Naive thymus-derived CD4-positive, alpha-beta T cell (primary cell): ENCODE measurements at regions not wholly inside any gene's neighbourhood (a gene's known extent, or its start where the extent isn't known, plus 50 kb on each side); places are given as distances from the start of the nearest gene placed in this dataset.

Experiments
- ATAC-seq: fragments of 150-1000 bp; cut with Tn5 transposase; 2 replicates; pipeline ENCODE4 v1.10.0; 2021; ENCODE audit warnings: mild to moderate bottlenecking, moderate library complexity
- CTCF ChIA-PET: fragments of 350-600 bp; sonication (Branson Sonifier 250); formaldehyde crosslinking; loops from one replicate; lab custom pipeline; 2021; ENCODE audit warnings: antibody characterized with exemption; lab: Charles Lee
- POLR2A ChIA-PET: fragments of 350-600 bp; sonication (Branson Sonifier 250); formaldehyde crosslinking; loops from one replicate; lab custom pipeline; 2021; ENCODE audit warnings: antibody characterized with exemption, inconsistent platforms; lab: Charles Lee
- DNase-seq, 9 donors: peaks; one replicate each; pipeline versions ENCODE4 v3.0.0 to v3.0.0-alpha.2; 2020 to 2022; ENCODE audit warnings: mixed read lengths in 1 of 9
- H3K27ac ChIP-seq: one replicate; pipeline ENCODE4 v1.7.0; 2013; ENCODE audit warnings: mild to moderate bottlenecking, low read depth, low read length, moderate library complexity
- H3K27me3 ChIP-seq, 2 donors: one replicate each; pipeline ENCODE4 v1.7.0; 2013; ENCODE audit warnings: low read length in 2 of 2, mild to moderate bottlenecking in 2 of 2, moderate library complexity in 2 of 2; ENCODE audit not compliant: control insufficient read depth in 2 of 2, insufficient read depth in 2 of 2
- H3K36me3 ChIP-seq, 3 experiments: 1 replicate in 2 of 3; 2 replicates in 1 of 3; pipeline ENCODE4 v1.7.0; 2013; ENCODE audit warnings: low read length in 3 of 3, mild to moderate bottlenecking in 3 of 3, moderate library complexity in 1 of 3; ENCODE audit not compliant: insufficient read depth in 3 of 3, control insufficient read depth in 2 of 3
- H3K4me1 ChIP-seq, 2 donors: one replicate each; pipeline ENCODE4 v1.7.0; 2013; ENCODE audit warnings: low read length in 2 of 2, mild to moderate bottlenecking in 2 of 2, moderate library complexity in 1 of 2; ENCODE audit not compliant: control insufficient read depth in 2 of 2, insufficient read depth in 2 of 2
- H3K4me3 ChIP-seq: 2 replicates; pipeline ENCODE4 v1.7.0; 2013; ENCODE audit warnings: mild to moderate bottlenecking, low read length
- H3K9me3 ChIP-seq, 3 experiments: 1 replicate in 2 of 3; 2 replicates in 1 of 3; pipeline ENCODE4 v1.7.0; 2013; ENCODE audit warnings: low read length in 3 of 3; ENCODE audit not compliant: control insufficient read depth in 2 of 3
- H3K27ac Mint-ChIP-seq, 9 donors: one replicate each; pipeline ENCODE4 v1.8.0; 2020 to 2022; ENCODE audit warnings: mixed read lengths in 9 of 9, mild to moderate bottlenecking in 8 of 9, moderate library complexity in 5 of 9, inconsistent platforms in 2 of 9
- H3K27me3 Mint-ChIP-seq, 5 donors: one replicate each; pipeline ENCODE4 v1.8.0; 2021 to 2022; ENCODE audit warnings: mixed read lengths in 5 of 5, mild to moderate bottlenecking in 1 of 5
- H3K36me3 Mint-ChIP-seq, 5 donors: one replicate each; pipeline ENCODE4 v1.8.0; 2020 to 2022; ENCODE audit warnings: mixed read lengths in 5 of 5, mild to moderate bottlenecking in 3 of 5, inconsistent platforms in 1 of 5
- H3K4me1 Mint-ChIP-seq, 7 donors: one replicate each; pipeline ENCODE4 v1.8.0; 2020 to 2022; ENCODE audit warnings: mixed read lengths in 7 of 7, mild to moderate bottlenecking in 3 of 7, inconsistent platforms in 1 of 7
- H3K4me3 Mint-ChIP-seq, 10 donors: one replicate each; pipeline ENCODE4 v1.8.0; 2020 to 2022; ENCODE audit warnings: mild to moderate bottlenecking in 10 of 10, mixed read lengths in 10 of 10, moderate library complexity in 6 of 10, inconsistent platforms in 2 of 10
- H3K9me3 Mint-ChIP-seq, 11 donors: one replicate each; pipeline ENCODE4 v1.8.0; 2020 to 2022; ENCODE audit warnings: mixed read lengths in 11 of 11, mild to moderate bottlenecking in 4 of 11, inconsistent platforms in 1 of 11, moderate library complexity in 1 of 11
- intact Hi-C, 2 donors: fragments of 100-400 bp; cut with micrococcal nuclease; formaldehyde crosslinking; loops; one replicate each; pipeline ENCODE4 v1.15.1; 2023

GRCh38 chr9:95627802-95628201 lies 111.0 kb upstream of the PTCH1 start:
- no peak overlapping the region for H3K27ac ChIP-seq
- no peaks in the 10 kb centered on the region for H3K27me3 ChIP-seq
- no peak for ATAC-seq
- H3K27ac Mint-ChIP-seq: peak overlapping the region in 2 of 9 donors; percentile 56 to 57
- CTCF ChIA-PET: no interaction called here
- intact Hi-C loops: no loop called here
- H3K4me3 ChIP-seq: no peak overlapping the region
- peaks cover 0 to 21% (median 0%) of the 10 kb centered on the region in 5 donors for H3K36me3 Mint-ChIP-seq
- peak overlapping the region in 5 of 10 donors; percentile 26 to 76 (median 42) for H3K4me3 Mint-ChIP-seq
- H3K9me3 ChIP-seq: no peaks in the 10 kb centered on the region
- no peak for DNase-seq
- peaks cover 0 to 25% (median 0%) of the 10 kb centered on the region in 11 donors for H3K9me3 Mint-ChIP-seq
- no peaks in the 10 kb centered on the region for H3K36me3 ChIP-seq
- H3K4me1 Mint-ChIP-seq: peaks cover 11 to 34% (median 28%) of the 10 kb centered on the region in 7 donors
- H3K4me1 ChIP-seq: peaks cover 0 to 11% of the 10 kb centered on the region in 2 donors
- POLR2A ChIA-PET: no interaction called here
- peaks cover 0 to 16% (median 3%) of the 10 kb centered on the region in 5 donors for H3K27me3 Mint-ChIP-seq

DNA sequence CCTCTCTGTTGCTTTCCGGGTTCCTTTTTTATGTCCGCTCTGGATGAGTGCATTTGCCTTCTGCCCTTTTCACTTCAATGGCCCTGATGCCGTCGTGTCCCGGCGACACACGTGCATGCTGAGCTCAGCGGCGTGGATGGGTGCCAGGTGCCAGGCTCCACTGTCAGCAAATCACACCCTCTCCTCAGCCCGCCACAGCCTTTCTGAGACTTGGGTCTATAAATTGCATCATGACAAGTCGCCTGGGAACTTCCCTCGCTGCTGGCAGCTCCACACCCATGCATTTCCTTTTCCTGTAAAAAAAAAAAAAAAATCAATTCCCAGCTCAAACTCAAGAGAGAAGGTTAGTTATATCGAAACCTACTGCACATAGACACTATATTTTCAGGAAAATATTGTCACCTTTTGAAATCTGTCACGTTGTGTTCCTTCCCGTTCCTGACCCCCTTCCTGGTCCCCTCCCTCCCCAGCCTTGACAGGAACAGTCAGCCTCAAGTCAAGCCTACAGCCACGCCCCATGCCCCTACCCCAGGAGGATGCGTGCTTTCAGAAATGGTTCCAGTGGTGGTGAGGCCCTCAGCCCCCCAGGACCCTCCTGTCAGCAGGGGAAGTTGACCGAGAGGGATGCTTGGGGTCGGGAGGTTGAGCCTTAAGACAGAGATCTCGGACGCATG lies 110.3 kb upstream of the PTCH1 start:
- peaks cover 0 to 25% (median 0%) of the 10 kb centered on the region in 11 donors for H3K9me3 Mint-ChIP-seq
- H3K27ac ChIP-seq: no peak overlapping the region
- no peaks in the 10 kb centered on the region for H3K9me3 ChIP-seq
- H3K4me1 Mint-ChIP-seq: peaks cover 11 to 34% (median 28%) of the 10 kb centered on the region in 7 donors
- CTCF ChIA-PET: no interaction called here
- peak overlapping the region; percentile 27 to 80 (median 70) for H3K4me3 Mint-ChIP-seq
- POLR2A ChIA-PET: no interaction called here
- H3K36me3 ChIP-seq: no peaks in the 10 kb centered on the region
- peaks cover 0 to 9% (median 3%) of the 10 kb centered on the region in 5 donors for H3K27me3 Mint-ChIP-seq
- H3K4me1 ChIP-seq: peaks cover 0 to 11% of the 10 kb centered on the region in 2 donors
- peak; percentile 61 for ATAC-seq
- H3K4me3 ChIP-seq: no peak overlapping the region
- H3K27ac Mint-ChIP-seq: peak overlapping the region in 4 of 9 donors; percentile 17 to 83 (median 50)
- DNase-seq: peak in 8 of 9 donors; percentile 4 to 53 (median 29)
- H3K36me3 Mint-ChIP-seq: peaks cover 0 to 21% (median 0%) of the 10 kb centered on the region in 5 donors
- intact Hi-C loops: no loop called here
- H3K27me3 ChIP-seq: no peaks in the 10 kb centered on the region

DNA sequence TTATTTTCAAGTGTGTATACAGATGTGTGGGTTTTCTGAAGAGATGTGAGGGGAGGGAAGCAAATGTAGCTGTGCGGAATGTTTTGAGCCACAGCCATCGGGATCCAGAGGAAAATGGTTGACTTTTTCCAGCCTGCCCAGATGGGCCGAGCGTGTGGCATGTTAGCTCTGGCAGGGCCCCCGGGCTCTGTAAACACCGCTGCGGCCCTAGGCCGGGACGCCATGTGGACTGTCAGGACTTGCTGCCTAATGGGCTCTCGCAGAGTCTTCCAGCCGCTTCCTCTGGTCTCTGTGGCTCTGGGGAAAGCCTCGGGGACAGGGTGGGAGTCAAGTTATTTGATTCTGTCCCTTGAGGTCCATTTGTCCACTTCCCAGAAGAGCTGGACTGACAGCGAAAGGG lies 109.6 kb upstream of the PTCH1 start:
- ATAC-seq: no peak
- H3K36me3 Mint-ChIP-seq: peaks cover 0 to 21% (median 3%) of the 10 kb centered on the region in 5 donors

DNA sequence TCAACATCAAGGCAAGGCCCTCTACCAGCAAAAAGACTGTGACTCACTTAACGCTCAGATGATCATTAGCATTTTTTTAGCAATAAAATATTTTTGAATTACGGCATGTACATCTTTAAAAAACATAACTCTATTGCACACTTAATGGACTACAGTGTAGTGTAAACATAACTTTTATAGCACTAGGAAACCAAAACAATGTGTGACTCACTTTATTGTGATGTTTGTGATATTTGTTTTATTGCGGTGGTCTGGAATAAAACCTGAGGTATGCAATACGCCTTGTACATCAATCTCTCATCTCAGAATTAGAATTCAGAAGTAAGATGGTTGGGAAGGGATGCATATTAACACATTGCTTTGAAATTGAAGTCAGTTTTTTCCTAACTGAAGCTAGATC lies 106.9 kb upstream of the PTCH1 start:
- H3K9me3 ChIP-seq: no peaks in the 10 kb centered on the region
- ChIA-PET POLR2A (no interaction called here), CTCF (no interaction called here)
- no peak overlapping the region for H3K27ac Mint-ChIP-seq
- peaks cover 12 to 34% (median 26%) of the 10 kb centered on the region in 7 donors for H3K4me1 Mint-ChIP-seq
- H3K4me3 Mint-ChIP-seq: no peak overlapping the region
- ATAC-seq (no peak), DNase-seq (no peak)
- H3K4me3 ChIP-seq: no peak overlapping the region
- intact Hi-C loops: no loop called here
- no peak overlapping the region for H3K27ac ChIP-seq
- H3K27me3 Mint-ChIP-seq: peaks cover 0 to 9% (median 0%) of the 10 kb centered on the region in 5 donors
- H3K36me3 ChIP-seq: no peaks in the 10 kb centered on the region
- H3K36me3 Mint-ChIP-seq: peaks cover 0 to 20% (median 3%) of the 10 kb centered on the region in 5 donors
- no peaks in the 10 kb centered on the region for H3K27me3 ChIP-seq
- H3K9me3 Mint-ChIP-seq: peaks cover 0 to 14% (median 1%) of the 10 kb centered on the region in 11 donors
- H3K4me1 ChIP-seq: peaks cover 0 to 11% of the 10 kb centered on the region in 2 donors

More for the DNA sequence above, 109.6 kb upstream of the PTCH1 start:
- intact Hi-C loops: no loop called here
- H3K27me3 Mint-ChIP-seq: peaks cover 0 to 9% (median 0%) of the 10 kb centered on the region in 5 donors
- H3K27ac Mint-ChIP-seq: no peak overlapping the region
- Histone ChIP-seq H3K36me3 (no peaks in the 10 kb centered on the region), H3K9me3 (no peaks in the 10 kb centered on the region), H3K27ac (no peak overlapping the region), H3K4me1 (peaks cover 0 to 11% of the 10 kb centered on the region in 2 donors), H3K4me3 (no peak overlapping the region), H3K27me3 (no peaks in the 10 kb centered on the region)
- ChIA-PET POLR2A (no interaction called here), CTCF (no interaction called here)
- DNase-seq: no peak
- peaks cover 12 to 34% (median 28%) of the 10 kb centered on the region in 7 donors for H3K4me1 Mint-ChIP-seq
- H3K9me3 Mint-ChIP-seq: peaks cover 0 to 23% (median 3%) of the 10 kb centered on the region in 11 donors
- peak overlapping the region in 5 of 10 donors; percentile 63 to 80 (median 73) for H3K4me3 Mint-ChIP-seq

- Mint-ChIP-seq H3K27me3 (peaks cover 0 to 5% (median 0%) of the 10 kb centered on the region in 5 donors), H3K36me3 (peaks cover 0 to 10% (median 3%) of the 10 kb centered on the region in 5 donors), H3K4me1 (peaks cover 0 to 6% (median 5%) of the 10 kb centered on the region in 7 donors), H3K4me3 (no peak overlapping the region), H3K9me3 (peaks cover 0 to 5% (median 0%) of the 10 kb centered on the region in 11 donors), H3K27ac (no peak overlapping the region)
- Histone ChIP-seq H3K36me3 (no peaks in the 10 kb centered on the region), H3K4me1 (no peaks in the 10 kb centered on the region), H3K9me3 (no peaks in the 10 kb centered on the region), H3K27ac (no peak overlapping the region), H3K27me3 (no peaks in the 10 kb centered on the region), H3K4me3 (no peak overlapping the region)
- ATAC-seq (no peak), DNase-seq (no peak)
- ChIA-PET CTCF (no interaction called here), POLR2A (no interaction called here)
- intact Hi-C loops: no loop called here
Measured at GRCh38 chr9:95620722-95621121, 104.0 kb upstream of the PTCH1 start.

DNA sequence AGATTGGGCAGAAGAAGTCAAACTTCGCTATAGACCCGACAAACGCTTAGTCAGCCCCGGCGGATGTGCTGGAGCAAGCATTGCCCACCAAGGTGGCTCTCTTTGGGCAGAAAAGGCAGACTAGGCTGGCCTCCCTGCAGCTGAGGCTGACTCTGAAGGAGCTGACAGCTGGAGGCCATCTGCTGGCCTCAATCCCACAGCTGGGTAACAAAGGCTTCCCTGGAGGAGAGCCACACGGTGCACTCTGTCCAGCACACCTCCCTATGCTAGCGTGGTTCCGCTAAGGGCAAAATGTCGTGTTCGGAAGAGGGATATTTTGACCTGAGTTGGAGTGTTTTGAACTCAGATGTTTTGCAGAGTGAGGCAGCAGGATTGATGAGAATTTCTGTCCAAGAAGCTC lies 103.5 kb upstream of the PTCH1 start:
- ChIA-PET CTCF (no interaction called here), POLR2A (no interaction called here)
- Mint-ChIP-seq H3K27ac (no peak overlapping the region), H3K9me3 (peaks cover 0 to 5% (median 0%) of the 10 kb centered on the region in 11 donors), H3K4me1 (peaks cover 0 to 6% (median 1%) of the 10 kb centered on the region in 7 donors), H3K4me3 (no peak overlapping the region), H3K27me3 (peaks cover 0 to 5% (median 3%) of the 10 kb centered on the region in 5 donors), H3K36me3 (peaks cover 0 to 9% (median 3%) of the 10 kb centered on the region in 5 donors)
- ATAC-seq: no peak
- intact Hi-C loops: no loop called here
- H3K27me3 ChIP-seq: no peaks in the 10 kb centered on the region
- no peak overlapping the region for H3K4me3 ChIP-seq
- no peak for DNase-seq
- no peak overlapping the region for H3K27ac ChIP-seq
- H3K4me1 ChIP-seq: no peaks in the 10 kb centered on the region
- no peaks in the 10 kb centered on the region for H3K9me3 ChIP-seq
- no peaks in the 10 kb centered on the region for H3K36me3 ChIP-seq
